Erythroblast (primary cell): ENCODE measurements at regions not wholly inside any gene's neighbourhood (a gene's known extent, or its start where the extent isn't known, plus 50 kb on each side); places are given as distances from the start of the nearest gene placed in this dataset.

Source experiments
- GATA1 ChIP-seq: IDR thresholded peaks from 2 replicates; pipeline ENCODE4 v1.6.1; 2011; ENCODE audit warnings: low read depth, mild to moderate bottlenecking, control low read depth, low read length, moderate library complexity
- POLR2A ChIP-seq: IDR thresholded peaks from 2 replicates; pipeline ENCODE4 v1.6.1; 2011; ENCODE audit warnings: mild to moderate bottlenecking, low read length

DNA sequence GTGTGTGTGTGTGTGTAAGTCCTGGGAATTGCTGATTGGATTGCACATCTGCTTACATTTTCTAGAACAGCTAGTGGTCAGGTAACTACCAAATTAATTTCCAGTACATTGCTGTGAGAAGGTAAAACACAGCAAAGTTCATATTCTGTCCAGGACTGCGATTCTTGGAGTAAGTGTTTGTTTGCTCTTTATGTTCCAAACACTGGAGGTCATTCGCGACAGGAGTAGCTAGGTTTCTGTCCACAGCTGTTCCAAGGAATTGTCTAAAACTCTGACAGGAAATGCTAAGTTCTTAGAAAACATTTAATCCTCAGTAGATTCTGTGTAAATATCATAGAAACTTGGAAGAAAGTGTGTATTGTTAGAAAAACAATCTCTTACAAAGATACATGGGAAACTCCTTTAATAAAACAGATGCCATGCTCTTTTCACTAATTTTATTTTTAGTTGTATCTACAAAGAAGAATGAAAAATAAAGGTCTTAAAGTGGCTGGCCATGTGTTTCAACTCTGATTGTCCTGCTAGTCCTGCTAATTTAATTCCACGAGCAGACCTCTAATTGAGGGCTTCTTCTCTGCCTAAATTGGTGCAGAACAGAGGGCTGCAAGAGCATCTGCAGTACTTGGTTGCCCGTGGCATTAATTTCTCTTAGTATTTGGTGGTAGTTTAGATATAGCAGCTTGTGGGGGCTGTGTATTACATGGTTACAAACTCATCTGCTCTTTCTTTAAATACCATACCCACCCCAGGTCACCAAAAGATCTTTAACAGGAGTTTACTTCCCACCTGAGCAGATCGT is 464.5 kb downstream of the RASEF start:
- TF ChIP-seq POLR2A (no peak), GATA1 (no peak)
